Testis (tissue), 2 donors: ENCODE measurements at regions not wholly inside any gene's neighbourhood (a gene's known extent, or its start where the extent isn't known, plus 50 kb on each side); places are given as distances from the start of the nearest gene placed in this dataset.

Experiments
- CTCF ChIP-seq, 3 experiments: fragments of 450-650 bp in 2 of 3; fragments of 200-600 bp in 1 of 3; sonication (generic) in 1 of 3; IDR thresholded peaks; one replicate each; pipeline ENCODE4 v1.5.1; 2016 to 2019; ENCODE audit warnings: antibody characterized with exemption in 3 of 3, mild to moderate bottlenecking in 2 of 3, moderate library complexity in 1 of 3
- POLR2A ChIP-seq: fragments of 450-650 bp; IDR thresholded peaks from one replicate; pipeline ENCODE4 v1.6.1; 2017; ENCODE audit warnings: antibody characterized with exemption, mild to moderate bottlenecking, moderate library complexity

GRCh38 chr7:67452516-67453026 lies 455.9 kb downstream of the TYW1 start:
- TF ChIP-seq CTCF (IDR thresholded peaks at IDR 0.05) (no peak), POLR2A (no peak)
